ENCODE measurements at regions not wholly inside any gene's neighbourhood (a gene's known extent, or its start where the extent isn't known, plus 50 kb on each side); places are given as distances from the start of the nearest gene placed in this dataset.

DNA sequence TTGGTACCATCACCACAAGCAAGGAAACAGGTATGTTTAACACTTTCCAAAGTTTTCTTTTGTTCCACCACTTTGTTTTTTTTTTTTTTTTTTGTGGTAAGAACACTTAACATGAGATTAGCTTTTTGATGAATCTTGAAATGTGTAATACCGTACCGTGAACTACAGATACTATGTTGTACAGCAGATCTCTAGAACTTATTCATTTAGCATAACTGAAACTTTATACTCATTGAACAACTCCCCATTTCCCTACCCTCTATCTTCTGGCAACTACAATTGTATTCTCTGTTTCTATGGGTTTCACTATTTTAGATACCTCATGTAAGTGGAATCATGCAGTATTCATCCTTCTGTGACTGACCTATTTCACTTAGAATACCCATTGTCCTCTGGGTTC, 162.7 kb upstream of the ITGB1 start:
- DNase-seq (ENCODE audit: extremely low spot score, unreplicated experiment) = no peak
- Mint-ChIP-seq H3K9me3 (ENCODE audit: unreplicated experiment) (no peaks in the 10 kb centered on the region), H3K4me1 (ENCODE audit: unreplicated experiment) (peaks cover 38% of the 10 kb centered on the region), H3K36me3 (ENCODE audit: unreplicated experiment) (no peaks in the 10 kb centered on the region), H3K4me3 (ENCODE audit: unreplicated experiment) (no peak overlapping the region), H3K27ac (ENCODE audit: unreplicated experiment) (no peak overlapping the region), H3K27me3 (ENCODE audit: unreplicated experiment) (no peaks in the 10 kb centered on the region)
- TF ChIP-seq, protein P1, sequence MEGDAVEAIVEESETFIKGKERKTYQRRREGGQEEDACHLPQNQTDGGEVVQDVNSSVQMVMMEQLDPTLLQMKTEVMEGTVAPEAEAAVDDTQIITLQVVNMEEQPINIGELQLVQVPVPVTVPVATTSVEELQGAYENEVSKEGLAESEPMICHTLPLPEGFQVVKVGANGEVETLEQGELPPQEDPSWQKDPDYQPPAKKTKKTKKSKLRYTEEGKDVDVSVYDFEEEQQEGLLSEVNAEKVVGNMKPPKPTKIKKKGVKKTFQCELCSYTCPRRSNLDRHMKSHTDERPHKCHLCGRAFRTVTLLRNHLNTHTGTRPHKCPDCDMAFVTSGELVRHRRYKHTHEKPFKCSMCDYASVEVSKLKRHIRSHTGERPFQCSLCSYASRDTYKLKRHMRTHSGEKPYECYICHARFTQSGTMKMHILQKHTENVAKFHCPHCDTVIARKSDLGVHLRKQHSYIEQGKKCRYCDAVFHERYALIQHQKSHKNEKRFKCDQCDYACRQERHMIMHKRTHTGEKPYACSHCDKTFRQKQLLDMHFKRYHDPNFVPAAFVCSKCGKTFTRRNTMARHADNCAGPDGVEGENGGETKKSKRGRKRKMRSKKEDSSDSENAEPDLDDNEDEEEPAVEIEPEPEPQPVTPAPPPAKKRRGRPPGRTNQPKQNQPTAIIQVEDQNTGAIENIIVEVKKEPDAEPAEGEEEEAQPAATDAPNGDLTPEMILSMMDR (IDR thresholded peaks at IDR 0.05) = no peak

DNA sequence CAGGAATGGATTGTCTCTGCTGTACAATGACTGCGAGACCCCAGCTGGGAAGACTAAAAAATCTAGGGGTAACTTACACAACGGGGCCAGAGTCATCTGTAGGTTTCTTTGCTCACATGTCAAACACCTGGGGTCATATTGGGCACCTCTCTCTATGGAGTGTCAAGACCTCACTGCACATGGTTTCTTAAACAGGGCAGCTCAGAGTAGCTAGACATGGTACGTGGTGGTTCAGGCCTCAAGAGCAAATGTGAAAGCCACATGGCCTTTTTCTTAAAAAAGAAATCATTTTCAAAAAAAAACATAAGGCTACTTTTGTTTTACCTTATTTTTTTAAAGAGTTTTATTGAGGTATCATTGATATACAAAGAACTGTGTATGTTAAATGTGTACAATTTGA, 162.2 kb upstream of the ITGB1 start:
- Mint-ChIP-seq H3K4me3 (ENCODE audit: unreplicated experiment) (no peak overlapping the region), H3K36me3 (ENCODE audit: unreplicated experiment) (no peaks in the 10 kb centered on the region), H3K9me3 (ENCODE audit: unreplicated experiment) (no peaks in the 10 kb centered on the region), H3K4me1 (ENCODE audit: unreplicated experiment) (peaks cover 38% of the 10 kb centered on the region), H3K27ac (ENCODE audit: unreplicated experiment) (no peak overlapping the region), H3K27me3 (ENCODE audit: unreplicated experiment) (no peaks in the 10 kb centered on the region)
- DNase-seq (ENCODE audit: extremely low spot score, unreplicated experiment) = no peak
- TF ChIP-seq, protein P1 (IDR thresholded peaks at IDR 0.05) = no peak

DNA sequence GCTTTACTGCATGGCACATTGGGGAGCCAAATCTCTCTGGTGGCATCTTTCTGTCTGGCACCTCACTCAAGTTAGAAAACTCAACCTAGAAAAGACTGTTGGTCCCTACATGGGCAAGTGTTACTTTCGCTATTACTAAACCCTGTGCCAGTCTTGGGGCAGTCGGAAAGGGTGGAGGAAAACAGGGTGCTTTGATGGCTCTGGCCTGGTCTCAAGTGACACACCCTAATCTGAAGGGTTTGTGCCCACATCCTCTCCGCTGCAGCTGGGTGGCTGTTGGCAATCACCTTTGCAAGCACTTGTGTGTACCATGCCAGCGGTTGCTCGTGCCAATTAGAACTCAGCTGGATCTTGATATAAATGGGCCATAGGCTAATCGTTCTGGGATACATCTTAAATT, 159.8 kb upstream of the ITGB1 start:
- H3K27ac Mint-ChIP-seq (ENCODE audit: unreplicated experiment) = no peak overlapping the region
- no peaks in the 10 kb centered on the region for H3K36me3 Mint-ChIP-seq (ENCODE audit: unreplicated experiment)
- no peaks in the 10 kb centered on the region for H3K9me3 Mint-ChIP-seq (ENCODE audit: unreplicated experiment)
- H3K4me3 Mint-ChIP-seq (ENCODE audit: unreplicated experiment) = no peak overlapping the region
- DNase-seq (ENCODE audit: extremely low spot score, unreplicated experiment) = no peak
- TF ChIP-seq, protein P1 (IDR thresholded peaks at IDR 0.05) = no peak
- H3K4me1 Mint-ChIP-seq (ENCODE audit: unreplicated experiment) = peaks cover 54% of the 10 kb centered on the region
- no peaks in the 10 kb centered on the region for H3K27me3 Mint-ChIP-seq (ENCODE audit: unreplicated experiment)

DNA sequence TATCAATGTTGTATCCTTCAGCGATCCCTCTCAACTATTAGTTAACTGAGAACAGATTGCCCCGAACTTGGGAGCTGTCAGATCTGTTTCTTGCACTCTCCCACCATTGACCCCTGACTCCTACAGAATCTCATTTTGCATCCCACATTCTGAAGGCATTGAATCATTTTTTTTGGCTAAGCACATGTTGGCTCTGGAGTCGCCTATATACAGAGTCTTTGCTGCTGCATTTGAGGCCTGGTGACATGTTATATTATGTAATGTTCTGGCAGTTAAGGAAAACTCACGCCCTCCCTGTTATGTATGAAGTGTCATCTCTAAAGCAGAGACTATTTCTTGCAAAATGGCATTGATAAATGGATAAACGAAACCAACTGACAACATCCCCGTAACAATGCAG, 159.2 kb upstream of the ITGB1 start:
- Mint-ChIP-seq H3K4me3 (ENCODE audit: unreplicated experiment) (no peak overlapping the region), H3K36me3 (ENCODE audit: unreplicated experiment) (no peaks in the 10 kb centered on the region), H3K9me3 (ENCODE audit: unreplicated experiment) (no peaks in the 10 kb centered on the region), H3K4me1 (ENCODE audit: unreplicated experiment) (peaks cover 50% of the 10 kb centered on the region), H3K27ac (ENCODE audit: unreplicated experiment) (no peak overlapping the region), H3K27me3 (ENCODE audit: unreplicated experiment) (no peaks in the 10 kb centered on the region)
- no peak for DNase-seq (ENCODE audit: extremely low spot score, unreplicated experiment)
- TF ChIP-seq, protein P1 (IDR thresholded peaks at IDR 0.05) = no peak

DNA sequence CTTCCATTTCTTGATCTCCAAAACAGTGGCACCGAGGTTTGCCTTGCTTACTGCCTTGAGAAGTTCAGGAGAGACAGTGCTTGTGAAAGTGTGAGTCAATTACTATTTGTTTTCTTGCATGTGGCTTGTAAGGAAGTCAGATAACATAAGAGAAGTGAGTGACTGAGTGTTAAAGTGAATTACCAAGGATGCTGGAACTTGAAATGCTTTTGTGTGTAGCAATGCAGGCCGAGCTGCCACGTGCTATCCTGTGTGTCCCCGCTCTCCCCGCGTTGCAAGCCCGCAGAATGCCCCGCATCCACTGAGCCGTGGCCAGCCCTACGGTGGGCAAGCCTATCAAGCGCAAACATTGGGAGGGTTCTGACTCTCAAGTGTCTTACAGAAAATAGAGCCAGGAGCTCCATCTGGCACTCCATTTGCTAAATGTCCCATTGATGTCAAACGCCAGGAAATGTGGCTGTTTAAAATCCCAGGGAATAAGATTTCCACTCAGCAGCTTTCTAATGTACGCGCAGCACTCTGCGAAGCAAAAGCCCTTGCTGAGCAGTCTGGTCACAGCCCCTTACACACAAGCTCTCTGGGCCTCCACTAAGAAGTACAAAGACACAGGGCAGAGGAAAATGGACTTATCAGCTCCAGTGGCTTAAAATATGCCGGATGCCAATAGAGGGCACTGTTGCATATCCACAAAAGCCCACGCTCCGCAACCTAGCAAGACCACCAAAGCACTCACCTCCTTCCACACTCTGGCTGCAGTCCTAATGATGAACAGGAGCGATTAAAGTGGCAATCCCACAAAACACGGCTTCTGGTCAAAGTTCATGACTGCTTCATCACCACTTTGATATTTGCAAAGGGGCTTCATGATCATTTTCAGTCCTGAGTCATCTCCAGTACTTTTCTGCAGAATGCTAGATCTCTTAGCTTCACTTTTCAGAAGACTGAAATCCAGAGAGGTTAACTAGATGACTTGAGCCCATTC, 158.0 kb upstream of the ITGB1 start:
- no peaks in the 10 kb centered on the region for H3K36me3 Mint-ChIP-seq (ENCODE audit: unreplicated experiment)
- TF ChIP-seq, protein P1 (IDR thresholded peaks at IDR 0.05) = peak; percentile 70
- no peaks in the 10 kb centered on the region for H3K27me3 Mint-ChIP-seq (ENCODE audit: unreplicated experiment)
- no peak overlapping the region for H3K4me3 Mint-ChIP-seq (ENCODE audit: unreplicated experiment)
- H3K27ac Mint-ChIP-seq (ENCODE audit: unreplicated experiment) = no peak overlapping the region
- no peak for DNase-seq (ENCODE audit: extremely low spot score, unreplicated experiment)
- no peaks in the 10 kb centered on the region for H3K9me3 Mint-ChIP-seq (ENCODE audit: unreplicated experiment)
- peaks cover 40% of the 10 kb centered on the region for H3K4me1 Mint-ChIP-seq (ENCODE audit: unreplicated experiment)

Measured in osteocyte (in vitro differentiated cells).